Activated T-cell treated with anti-CD3 and anti-CD28 coated beads, Interleukin-2, amount 50 U/mL, for 24 hours (primary cell): ENCODE measurements at regions not wholly inside any gene's neighbourhood (a gene's known extent, or its start where the extent isn't known, plus 50 kb on each side); places are given as distances from the start of the nearest gene placed in this dataset.
"Not testable (repeated sequence)": the region's sequence is repeated elsewhere in the genome, so short reads cannot be mapped to it uniquely, and the experiment has no call there.

Experiments used
- DNase-seq: peaks from one replicate; pipeline ENCODE4 v3.0.0-alpha.2; 2020
- H3K27ac Mint-ChIP-seq: 2 replicates; pipeline ENCODE4 v1.8.0; 2020; ENCODE audit warnings: mild to moderate bottlenecking, mixed read lengths
- H3K27me3 Mint-ChIP-seq: 2 replicates; pipeline ENCODE4 v1.8.0; 2020; ENCODE audit warnings: mixed read lengths
- H3K36me3 Mint-ChIP-seq: 2 replicates; pipeline ENCODE4 v1.8.0; 2020; ENCODE audit warnings: low read depth, mixed read lengths
- H3K4me1 Mint-ChIP-seq: 2 replicates; pipeline ENCODE4 v1.8.0; 2020; ENCODE audit warnings: low read depth, mixed read lengths
- H3K4me3 Mint-ChIP-seq: 2 replicates; pipeline ENCODE4 v1.8.0; 2020; ENCODE audit warnings: mild to moderate bottlenecking, moderate library complexity, mixed read lengths
- H3K9me3 Mint-ChIP-seq: 2 replicates; pipeline ENCODE4 v1.8.0; 2020; ENCODE audit warnings: mixed read lengths

DNA sequence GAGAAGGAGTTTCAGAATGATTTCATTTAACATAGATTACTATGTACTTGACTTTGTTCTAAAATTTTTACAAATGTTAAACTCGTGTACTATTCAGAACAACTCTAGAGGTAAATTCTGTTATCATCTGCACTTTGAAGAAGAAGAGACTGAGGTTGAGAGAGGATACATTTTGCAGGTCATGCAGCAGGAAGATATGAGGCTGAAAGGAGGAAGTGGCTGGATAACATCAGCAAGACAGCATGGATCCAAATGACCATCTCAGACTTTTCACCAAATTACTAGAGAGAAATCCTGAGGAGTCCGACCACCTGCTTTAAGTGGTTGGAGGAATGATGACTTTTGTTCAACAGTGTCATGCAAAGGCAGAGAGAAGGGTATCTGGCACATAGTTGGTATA, 84.9 kb downstream of the ASCL4 start:
- no peak overlapping the region for H3K4me3 Mint-ChIP-seq

GRCh38 chr12:107864235-107864634, 89.7 kb downstream of the ASCL4 start:
- no peaks in the 10 kb centered on the region for H3K36me3 Mint-ChIP-seq
- no peaks in the 10 kb centered on the region for H3K9me3 Mint-ChIP-seq
- DNase-seq = no peak
- H3K4me1 Mint-ChIP-seq = no peaks in the 10 kb centered on the region
- H3K27ac Mint-ChIP-seq = no peak overlapping the region
- no peak overlapping the region for H3K4me3 Mint-ChIP-seq
- H3K27me3 Mint-ChIP-seq = peaks cover 66% of the 10 kb centered on the region

More for the DNA sequence above, 84.9 kb downstream of the ASCL4 start:
- Mint-ChIP-seq H3K9me3 (no peaks in the 10 kb centered on the region), H3K27me3 (peaks cover 69% of the 10 kb centered on the region), H3K27ac (no peak overlapping the region), H3K4me1 (no peaks in the 10 kb centered on the region), H3K36me3 (no peaks in the 10 kb centered on the region)
- DNase-seq = no peak

DNA sequence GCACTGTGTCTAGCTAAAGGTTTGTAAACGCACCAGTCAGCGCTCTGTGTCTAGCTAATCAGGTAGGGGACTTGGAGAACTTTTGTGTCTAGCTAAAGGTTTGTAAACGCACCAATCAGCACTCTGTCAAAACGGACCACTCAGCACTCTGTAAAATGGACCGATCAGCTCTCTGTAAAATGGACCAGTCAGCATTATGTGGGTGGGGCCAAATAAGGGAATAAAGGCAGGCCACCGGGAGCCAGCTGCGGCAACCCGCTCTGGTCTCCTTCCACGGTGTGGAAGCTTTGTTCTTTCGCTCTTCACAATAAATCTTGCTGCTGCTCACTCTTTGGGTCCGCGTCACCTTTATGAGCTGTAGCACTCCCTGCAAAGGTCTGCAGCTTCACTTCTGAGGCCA, 90.2 kb downstream of the ASCL4 start:
- peaks cover 67% of the 10 kb centered on the region for H3K27me3 Mint-ChIP-seq
- not testable (repeated sequence) for H3K4me1 Mint-ChIP-seq, H3K9me3 Mint-ChIP-seq, DNase-seq, H3K27ac Mint-ChIP-seq, H3K36me3 Mint-ChIP-seq, H3K4me3 Mint-ChIP-seq

GRCh38 chr12:107873223-107873622, 98.7 kb downstream of the ASCL4 start:
- Mint-ChIP-seq H3K4me1 (no peaks in the 10 kb centered on the region), H3K27me3 (peaks cover 18% of the 10 kb centered on the region), H3K36me3 (no peaks in the 10 kb centered on the region), H3K4me3 (no peak overlapping the region), H3K27ac (no peak overlapping the region), H3K9me3 (no peaks in the 10 kb centered on the region)
- no peak for DNase-seq

DNA sequence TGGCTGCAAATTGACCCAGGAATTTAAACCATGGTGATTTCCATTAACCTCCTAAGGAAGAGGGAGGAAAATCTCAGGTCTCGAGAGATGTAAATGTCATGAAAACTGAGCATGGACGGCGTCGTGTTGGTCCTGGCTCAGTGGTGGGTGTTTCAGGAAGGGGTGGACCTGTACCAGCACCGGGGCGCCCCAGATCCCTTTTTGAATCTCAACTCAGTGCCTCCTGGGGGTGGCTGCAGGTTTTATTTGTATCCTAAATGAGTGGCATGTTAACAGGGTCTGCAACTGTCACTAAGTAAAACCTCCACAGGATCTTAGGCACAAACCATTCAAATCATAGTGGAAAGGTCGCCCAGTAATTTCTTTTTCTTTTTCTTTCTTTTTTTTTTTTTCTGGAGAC, 101.3 kb downstream of the ASCL4 start:
- no peaks in the 10 kb centered on the region for H3K4me1 Mint-ChIP-seq
- no peaks in the 10 kb centered on the region for H3K9me3 Mint-ChIP-seq
- peaks cover 11% of the 10 kb centered on the region for H3K27me3 Mint-ChIP-seq
- H3K4me3 Mint-ChIP-seq = no peak overlapping the region
- no peak for DNase-seq
- no peak overlapping the region for H3K27ac Mint-ChIP-seq
- no peaks in the 10 kb centered on the region for H3K36me3 Mint-ChIP-seq

GRCh38 chr12:107884769-107885694, 110.5 kb downstream of the ASCL4 start:
- Mint-ChIP-seq H3K27ac (no peak overlapping the region), H3K36me3 (no peaks in the 10 kb centered on the region), H3K4me3 (no peak overlapping the region), H3K27me3 (peaks cover 10% of the 10 kb centered on the region), H3K4me1 (peaks cover 2% of the 10 kb centered on the region), H3K9me3 (no peaks in the 10 kb centered on the region)
- peak; percentile 38 for DNase-seq

DNA sequence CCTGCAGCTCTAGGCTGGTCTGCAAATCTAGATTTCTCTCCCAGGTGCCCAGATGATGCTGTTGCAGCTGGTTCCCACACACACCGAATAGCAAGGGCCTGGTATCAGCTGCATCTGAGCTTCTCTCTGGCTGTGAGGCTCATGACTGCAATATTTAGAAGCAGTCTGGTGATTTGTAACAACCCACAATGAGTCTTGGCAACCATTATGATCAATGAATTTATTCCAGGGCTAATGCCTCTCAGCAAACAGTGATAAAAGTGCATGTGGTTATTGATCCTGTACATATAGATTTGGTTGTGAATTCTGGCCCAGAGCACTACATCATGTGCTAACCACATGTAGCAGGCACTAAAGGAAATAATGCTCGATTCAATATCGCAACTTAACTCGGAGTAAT, 114.3 kb downstream of the ASCL4 start:
- Mint-ChIP-seq H3K36me3 (no peaks in the 10 kb centered on the region), H3K27me3 (peaks cover 18% of the 10 kb centered on the region), H3K9me3 (no peaks in the 10 kb centered on the region), H3K4me3 (no peak overlapping the region), H3K27ac (no peak overlapping the region), H3K4me1 (peaks cover 2% of the 10 kb centered on the region)
- no peak for DNase-seq

DNA sequence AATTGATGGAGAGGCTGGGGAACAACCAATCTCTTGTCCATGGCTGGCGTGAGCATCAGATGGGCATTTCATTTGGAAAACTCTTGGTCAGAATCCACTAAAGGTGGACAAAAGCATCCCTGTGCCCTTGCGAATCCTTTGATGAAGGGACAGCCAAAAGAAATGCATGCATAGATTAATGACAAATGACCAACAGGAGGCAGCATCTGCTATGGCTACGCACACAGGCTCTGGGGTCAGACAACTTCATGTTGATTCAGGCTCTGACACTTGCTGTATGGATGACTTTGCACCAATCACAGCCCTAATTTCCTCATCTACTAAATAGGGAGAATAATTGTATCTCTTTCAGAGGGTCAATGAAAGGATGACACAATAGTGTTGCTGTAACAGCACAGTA, 117.5 kb downstream of the ASCL4 start:
- Mint-ChIP-seq H3K27ac (no peak overlapping the region), H3K9me3 (no peaks in the 10 kb centered on the region), H3K4me3 (no peak overlapping the region), H3K27me3 (peaks cover 16% of the 10 kb centered on the region), H3K36me3 (no peaks in the 10 kb centered on the region), H3K4me1 (no peaks in the 10 kb centered on the region)
- DNase-seq = no peak

- Mint-ChIP-seq H3K36me3 (no peaks in the 10 kb centered on the region), H3K4me1 (no peaks in the 10 kb centered on the region), H3K9me3 (no peaks in the 10 kb centered on the region), H3K27me3 (peaks cover 29% of the 10 kb centered on the region), H3K27ac (no peak overlapping the region), H3K4me3 (no peak overlapping the region)
- no peak for DNase-seq
Observed at GRCh38 chr12:107894589-107894988, 120.1 kb downstream of the ASCL4 start.

DNA sequence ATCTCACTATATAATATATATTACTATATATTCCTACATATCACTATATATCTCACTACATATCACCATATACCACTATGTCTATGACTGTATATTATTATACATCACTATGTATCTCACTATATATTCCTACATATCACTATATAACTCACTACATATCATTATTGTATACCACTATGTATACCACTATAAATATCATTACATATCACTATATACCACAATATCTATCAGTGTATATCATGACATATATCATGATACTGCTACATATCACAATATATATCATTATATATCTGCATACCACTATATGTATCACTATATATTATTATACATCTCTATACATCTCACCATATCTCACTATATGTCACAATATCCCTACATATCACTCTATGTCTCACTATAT, 121.5 kb downstream of the ASCL4 start:
- DNase-seq = no peak
- no peak overlapping the region for H3K27ac Mint-ChIP-seq
- no peaks in the 10 kb centered on the region for H3K9me3 Mint-ChIP-seq
- no peaks in the 10 kb centered on the region for H3K36me3 Mint-ChIP-seq
- no peaks in the 10 kb centered on the region for H3K4me1 Mint-ChIP-seq
- H3K4me3 Mint-ChIP-seq = no peak overlapping the region
- H3K27me3 Mint-ChIP-seq = peaks cover 37% of the 10 kb centered on the region

- Mint-ChIP-seq H3K9me3 (no peaks in the 10 kb centered on the region), H3K27ac (no peak overlapping the region), H3K36me3 (no peaks in the 10 kb centered on the region), H3K4me1 (peaks cover 8% of the 10 kb centered on the region), H3K4me3 (no peak overlapping the region), H3K27me3 (peaks cover 68% of the 10 kb centered on the region)
- DNase-seq = no peak
Observed at GRCh38 chr12:107900588-107900987, 126.1 kb downstream of the ASCL4 start.

DNA sequence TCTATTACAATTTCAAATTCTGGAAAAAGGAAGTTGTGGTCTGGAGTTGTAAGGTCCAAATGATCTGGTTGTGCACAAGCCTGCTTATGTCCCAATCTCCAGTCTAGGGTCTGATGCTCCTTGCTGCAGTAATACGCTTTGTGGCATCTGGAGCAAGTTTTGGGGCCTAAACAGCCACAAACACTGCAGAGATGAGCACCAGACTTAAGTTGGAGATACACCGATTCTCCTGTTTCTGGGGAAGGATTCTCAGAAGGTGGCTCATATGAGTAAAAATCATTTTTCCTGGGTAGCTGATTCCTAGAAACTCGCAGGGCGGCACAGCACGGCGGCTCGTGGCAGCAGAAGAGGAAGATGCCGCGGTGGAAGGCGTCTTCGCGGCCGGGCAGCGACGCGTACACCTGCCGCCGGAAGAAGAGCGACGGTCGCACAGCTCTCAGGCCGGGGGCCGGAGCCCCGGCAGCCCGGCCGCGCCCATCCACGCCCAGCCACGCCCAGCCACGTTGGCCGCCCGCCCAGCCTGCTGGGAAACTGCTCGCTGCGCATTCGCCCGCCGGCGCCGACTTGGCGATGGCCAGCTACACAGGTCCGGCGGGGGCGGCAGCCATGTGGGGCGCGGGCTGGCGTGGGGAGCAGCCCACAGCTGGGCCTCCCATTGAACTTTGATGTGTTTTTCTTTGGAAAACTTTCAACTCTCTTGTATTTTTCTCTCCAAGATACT, 129.0 kb downstream of the ASCL4 start:
- Mint-ChIP-seq H3K27ac (no peak overlapping the region), H3K4me3 (peak overlapping the region; percentile 71), H3K4me1 (peaks cover 8% of the 10 kb centered on the region), H3K9me3 (no peaks in the 10 kb centered on the region), H3K36me3 (no peaks in the 10 kb centered on the region), H3K27me3 (peaks cover 83% of the 10 kb centered on the region)
- DNase-seq = peak; percentile 53

DNA sequence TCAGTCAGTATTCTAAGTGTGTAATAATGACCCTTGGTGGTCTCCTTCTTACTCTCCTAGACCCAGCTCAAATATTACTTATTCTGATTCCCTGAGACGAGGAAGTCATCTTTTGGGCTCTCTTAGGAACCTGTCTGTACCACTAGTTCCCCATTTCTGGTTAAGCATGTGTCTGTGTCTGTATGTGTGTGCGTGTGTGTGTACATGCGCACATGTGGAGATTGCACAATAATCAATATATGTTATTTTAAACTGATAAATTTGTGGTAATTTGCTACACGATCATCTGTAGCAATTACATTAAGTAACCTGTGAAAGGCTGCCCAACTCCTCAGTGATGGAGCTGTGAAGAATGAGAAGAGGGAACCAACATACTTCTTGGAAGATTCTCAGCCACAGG, 132.2 kb downstream of the ASCL4 start:
- no peak for DNase-seq
- Mint-ChIP-seq H3K4me3 (no peak overlapping the region), H3K9me3 (no peaks in the 10 kb centered on the region), H3K36me3 (no peaks in the 10 kb centered on the region), H3K4me1 (peaks cover 8% of the 10 kb centered on the region), H3K27ac (no peak overlapping the region), H3K27me3 (peaks cover 86% of the 10 kb centered on the region)

- no peaks in the 10 kb centered on the region for H3K36me3 Mint-ChIP-seq
- H3K4me3 Mint-ChIP-seq = peak overlapping the region; percentile 69
- H3K9me3 Mint-ChIP-seq = no peaks in the 10 kb centered on the region
- H3K4me1 Mint-ChIP-seq = peaks cover 8% of the 10 kb centered on the region
- DNase-seq = peak; percentile 74
- no peak overlapping the region for H3K27ac Mint-ChIP-seq
- H3K27me3 Mint-ChIP-seq = peaks cover 73% of the 10 kb centered on the region
Observed at GRCh38 chr12:107912421-107913004, 138.0 kb downstream of the ASCL4 start.
